Adrenal gland (tissue), 9 donors: ENCODE measurements at regions not wholly inside any gene's neighbourhood (a gene's known extent, or its start where the extent isn't known, plus 50 kb on each side); places are given as distances from the start of the nearest gene placed in this dataset.

Source experiments
- DNase-seq, 7 donors: peaks; one replicate each; pipeline ENCODE4 v3.0.0-alpha.2; 2019 to 2020
- H3K27ac ChIP-seq, 5 donors: fragments of 200-600 bp; sonication (generic) in 4 of 5; 1 replicate in 3 of 5; 2 replicates in 2 of 5; pipeline versions ENCODE4 v1.5.1 to v1.8.0; 2016 to 2020; ENCODE audit warnings: mild to moderate bottlenecking in 1 of 5
- H3K27me3 ChIP-seq: fragments of 200-600 bp; 2 replicates; pipeline ENCODE4 v1.8.0; 2021
- H3K36me3 ChIP-seq, 2 donors: fragments of 200-600 bp; replicated peaks in 1 of 2; 1 replicate in 1 of 2; 2 replicates in 1 of 2; pipeline versions ENCODE4 v1.5.1 to v1.8.0; 2018 to 2022
- H3K4me1 ChIP-seq, 2 donors: fragments of 200-600 bp; replicated peaks in 1 of 2; 1 replicate in 1 of 2; 2 replicates in 1 of 2; pipeline versions ENCODE4 v1.5.1 to v1.8.0; 2018 to 2021
- H3K4me3 ChIP-seq, 4 donors: fragments of 200-600 bp; sonication (generic) in 3 of 4; one replicate each; pipeline ENCODE4 v1.5.1; 2016 to 2018
- H3K9me3 ChIP-seq, 3 donors: fragments of 200-600 bp; sonication (generic) in 1 of 3; replicated peaks in 1 of 3; 1 replicate in 2 of 3; 2 replicates in 1 of 3; pipeline versions ENCODE4 v1.5.1 to v1.8.0; 2016 to 2021
- CTCF ChIP-seq, 6 experiments: fragments of 450-650 bp in 4 of 6; fragments of 200-600 bp in 2 of 6; sonication (generic) in 1 of 6; IDR thresholded peaks; 1 replicate in 5 of 6; 2 replicates in 1 of 6; pipeline versions ENCODE4 v1.5.1 to v1.8.0; 2016 to 2021; ENCODE audit warnings: antibody characterized with exemption in 6 of 6, mild to moderate bottlenecking in 2 of 6, moderate library complexity in 1 of 6
- POLR2A ChIP-seq, 2 donors: fragments of 450-650 bp; IDR thresholded peaks; one replicate each; pipeline ENCODE4 v1.6.1; 2017; ENCODE audit warnings: antibody characterized with exemption in 2 of 2, mild to moderate bottlenecking in 2 of 2, moderate library complexity in 1 of 2
- WGBS, 4 donors: extraction: QIAGEN DNeasy Blood & Tissue Kit in 2 of 4; methylation state at CpG; one replicate each; pipeline versions ENCODE4 v1.1.5 to v1.1.7; 2013 to 2017; 5-methylcytosine and 5-hydroxymethylcytosine counted together
- intact Hi-C, 2 donors: fragments of 100-400 bp; cut with DNase I; formaldehyde crosslinking; loops; one replicate each; pipeline versions ENCODE4 v1.14.1 to v1.15.0; 2022 to 2023
- donor health status: healthy with polysubstance abuse.
- donor health status: Bipolar disorder and iron deficiency.
- donor health status: DM: yes; HTN: yes; CAD: no.
- donor health status: DM: no; HTN: no; CAD: no.
- donor health status: DM: no; HTN: no; CAD: no.

GRCh38 chr12:67523538-67523937 is 125.0 kb upstream of the DYRK2 start:
- Histone ChIP-seq H3K36me3 (no peaks in the 10 kb centered on the region), H3K9me3 (no peaks in the 10 kb centered on the region), H3K27ac (no peak overlapping the region), H3K27me3 (no peaks in the 10 kb centered on the region), H3K4me1 (no peaks in the 10 kb centered on the region), H3K4me3 (no peak overlapping the region)
- DNase-seq = no peak
- WGBS, 4 donors = 89 to 96% (median 93%) methylated on average over 6 of the region's 6 CpGs
- TF ChIP-seq POLR2A (IDR thresholded peaks at IDR 0.05) (no peak), CTCF (IDR thresholded peaks at IDR 0.05) (no peak)
- intact Hi-C loops = no loop called here

GRCh38 chr12:67524861-67525616 is 123.5 kb upstream of the DYRK2 start:
- H3K27ac ChIP-seq = no peak overlapping the region
- WGBS, 4 donors = 65 to 74% (median 70%) methylated on average over 11 of the region's 11 CpGs
- H3K27me3 ChIP-seq = no peaks in the 10 kb centered on the region
- H3K4me1 ChIP-seq = no peaks in the 10 kb centered on the region
- no peaks in the 10 kb centered on the region for H3K36me3 ChIP-seq
- no peaks in the 10 kb centered on the region for H3K9me3 ChIP-seq
- H3K4me3 ChIP-seq = no peak overlapping the region
- intact Hi-C loops = no loop called here
- TF ChIP-seq CTCF (IDR thresholded peaks at IDR 0.05) = no peak
- TF ChIP-seq POLR2A (IDR thresholded peaks at IDR 0.05) = no peak
- DNase-seq = peak in 1 of 7 donors; percentile 59

- intact Hi-C loops = no loop called here
- H3K4me3 ChIP-seq = no peak overlapping the region
- no peaks in the 10 kb centered on the region for H3K27me3 ChIP-seq
- WGBS, 4 donors = 95 to 100% (median 96%) methylated on average over 1 of the region's 1 CpG
- no peaks in the 10 kb centered on the region for H3K36me3 ChIP-seq
- H3K4me1 ChIP-seq = no peaks in the 10 kb centered on the region
- DNase-seq = no peak
- TF ChIP-seq POLR2A (IDR thresholded peaks at IDR 0.05) (no peak), CTCF (IDR thresholded peaks at IDR 0.05) (no peak)
- no peak overlapping the region for H3K27ac ChIP-seq
- no peaks in the 10 kb centered on the region for H3K9me3 ChIP-seq
Observed at GRCh38 chr12:67525617-67525884, 123.0 kb upstream of the DYRK2 start.

GRCh38 chr12:67526129-67526528 is 122.4 kb upstream of the DYRK2 start:
- DNase-seq = no peak
- Histone ChIP-seq H3K36me3 (no peaks in the 10 kb centered on the region), H3K4me3 (no peak overlapping the region), H3K27ac (no peak overlapping the region), H3K9me3 (no peaks in the 10 kb centered on the region), H3K4me1 (no peaks in the 10 kb centered on the region), H3K27me3 (no peaks in the 10 kb centered on the region)
- intact Hi-C loops = no loop called here
- TF ChIP-seq POLR2A (IDR thresholded peaks at IDR 0.05) (no peak), CTCF (IDR thresholded peaks at IDR 0.05) (no peak)
